Left renal pelvis (tissue), 4 donors: ENCODE measurements at regions not wholly inside any gene's neighbourhood (a gene's known extent, or its start where the extent isn't known, plus 50 kb on each side); places are given as distances from the start of the nearest gene placed in this dataset.
A peak's percentile ranks its signal among the peaks of the same experiment; 100 is the strongest.
"Not testable (repeated sequence)": the region's sequence is repeated elsewhere in the genome, so short reads cannot be mapped to it uniquely, and the experiment has no call there.

Experiments used
- DNase-seq, 4 donors: peaks; one replicate each; pipeline ENCODE4 v3.0.0-alpha.2; 2013; ENCODE audit warnings: low read depth in 4 of 4, low spot score in 3 of 4

- DNase-seq, result no peak
Measured at GRCh38 chr2:8118940-8119781, 562.7 kb upstream of the ID2 start.

- peak in 2 of 4 donors; percentile 31 to 52 for DNase-seq
Measured at GRCh38 chr2:8119782-8120505, 561.9 kb upstream of the ID2 start.

- no peak for DNase-seq
Measured at GRCh38 chr2:8120506-8120860, 561.4 kb upstream of the ID2 start.

GRCh38 chr2:8121022-8121825, 560.6 kb upstream of the ID2 start:
- no peak for DNase-seq

GRCh38 chr2:8121826-8122513, 559.9 kb upstream of the ID2 start:
- no peak for DNase-seq

- no peak for DNase-seq
Measured at GRCh38 chr2:8122520-8122919, 559.3 kb upstream of the ID2 start.

- DNase-seq, result no peak
Measured at GRCh38 chr2:8123464-8123863, 558.4 kb upstream of the ID2 start.

- no peak for DNase-seq
Measured at GRCh38 chr2:8125741-8126711, 555.8 kb upstream of the ID2 start.

GRCh38 chr2:8126783-8127182, 555.1 kb upstream of the ID2 start:
- no peak for DNase-seq

- DNase-seq, result not testable (repeated sequence)
Measured at GRCh38 chr2:8131423-8131822, 550.4 kb upstream of the ID2 start.

GRCh38 chr2:8132351-8132831, 549.5 kb upstream of the ID2 start:
- no peak for DNase-seq

GRCh38 chr2:8132879-8133278, 549.0 kb upstream of the ID2 start:
- no peak for DNase-seq

- DNase-seq, result no peak
Measured at GRCh38 chr2:8133363-8133762, 548.5 kb upstream of the ID2 start.

GRCh38 chr2:8133913-8134472, 547.9 kb upstream of the ID2 start:
- DNase-seq, result no peak

GRCh38 chr2:8134473-8134932, 547.4 kb upstream of the ID2 start:
- DNase-seq, result peak in 1 of 4 donors; percentile 39

GRCh38 chr2:8134985-8135682, 546.7 kb upstream of the ID2 start:
- peak in 2 of 4 donors; percentile 43 to 51 for DNase-seq

- DNase-seq, result no peak
Measured at GRCh38 chr2:8137801-8138200, 544.1 kb upstream of the ID2 start.

- DNase-seq, result no peak
Measured at GRCh38 chr2:8138525-8138922, 543.3 kb upstream of the ID2 start.
